ENCODE measurements at regions not wholly inside any gene's neighbourhood (a gene's known extent, or its start where the extent isn't known, plus 50 kb on each side); places are given as distances from the start of the nearest gene placed in this dataset.

GRCh38 chr5:105259581-105260217 lies 1697.1 kb upstream of the NUDT12 start:
- Histone ChIP-seq H3K9me3 (no peaks in the 10 kb centered on the region), H3K4me3 (no peak overlapping the region), H3K36me3 (no peaks in the 10 kb centered on the region), H4K20me1 (no peaks in the 10 kb centered on the region), H3K9ac (no peak overlapping the region), H3K27me3 (no peaks in the 10 kb centered on the region), H3K4me2 (no peak overlapping the region), H3K27ac (no peak overlapping the region), H3K4me1 (peaks cover 18% of the 10 kb centered on the region)
- TF ChIP-seq Cebpa-rat (IDR thresholded peaks at IDR 0.05): no peak

- no peak overlapping the region for H3K4me3 ChIP-seq
- H3K4me2 ChIP-seq: no peak overlapping the region
- H3K9me3 ChIP-seq: no peaks in the 10 kb centered on the region
- H4K20me1 ChIP-seq: no peaks in the 10 kb centered on the region
- H3K36me3 ChIP-seq: no peaks in the 10 kb centered on the region
- H3K27ac ChIP-seq: no peak overlapping the region
- H3K4me1 ChIP-seq: no peaks in the 10 kb centered on the region
- no peaks in the 10 kb centered on the region for H3K27me3 ChIP-seq
- no peak overlapping the region for H3K9ac ChIP-seq
- TF ChIP-seq Cebpa-rat (IDR thresholded peaks at IDR 0.05): no peak
These were observed 1676.0 kb upstream of the NUDT12 start for GRCh38 chr5:105238561-105238960.

GRCh38 chr5:105230516-105231157 lies 1668.0 kb upstream of the NUDT12 start:
- H3K27ac ChIP-seq: no peak overlapping the region
- no peak overlapping the region for H3K4me3 ChIP-seq
- no peaks in the 10 kb centered on the region for H3K36me3 ChIP-seq
- no peaks in the 10 kb centered on the region for H3K4me1 ChIP-seq
- no peak for TF ChIP-seq Cebpa-rat (IDR thresholded peaks at IDR 0.05)
- no peak overlapping the region for H3K4me2 ChIP-seq
- no peak overlapping the region for H3K9ac ChIP-seq
- no peaks in the 10 kb centered on the region for H3K9me3 ChIP-seq
- no peaks in the 10 kb centered on the region for H4K20me1 ChIP-seq
- H3K27me3 ChIP-seq: no peaks in the 10 kb centered on the region

- H3K4me2 ChIP-seq: no peak overlapping the region
- no peaks in the 10 kb centered on the region for H3K27me3 ChIP-seq
- H3K4me1 ChIP-seq: peaks cover 6% of the 10 kb centered on the region; the same call in 1 of the 2 replicates
- H3K9ac ChIP-seq: no peak overlapping the region
- no peak overlapping the region for H3K4me3 ChIP-seq
- no peaks in the 10 kb centered on the region for H4K20me1 ChIP-seq
- H3K27ac ChIP-seq: no peak overlapping the region
- no peaks in the 10 kb centered on the region for H3K9me3 ChIP-seq
- no peaks in the 10 kb centered on the region for H3K36me3 ChIP-seq
- no peak for TF ChIP-seq Cebpa-rat (IDR thresholded peaks at IDR 0.05)
These were observed 1655.4 kb upstream of the NUDT12 start for GRCh38 chr5:105218018-105218417.

GRCh38 chr5:105213078-105213477 lies 1650.5 kb upstream of the NUDT12 start:
- no peaks in the 10 kb centered on the region for H3K27me3 ChIP-seq

GRCh38 chr5:105207066-105207465 lies 1644.5 kb upstream of the NUDT12 start:
- H3K4me1 ChIP-seq: no peaks in the 10 kb centered on the region
- H3K9ac ChIP-seq: no peak overlapping the region
- no peaks in the 10 kb centered on the region for H3K36me3 ChIP-seq
- H4K20me1 ChIP-seq: no peaks in the 10 kb centered on the region
- no peaks in the 10 kb centered on the region for H3K9me3 ChIP-seq
- H3K4me3 ChIP-seq: no peak overlapping the region
- no peak overlapping the region for H3K27ac ChIP-seq
- H3K4me2 ChIP-seq: no peak overlapping the region
- no peaks in the 10 kb centered on the region for H3K27me3 ChIP-seq
- no peak for TF ChIP-seq Cebpa-rat (IDR thresholded peaks at IDR 0.05)

More at GRCh38 chr5:105213078-105213477, 1650.5 kb upstream of the NUDT12 start:
- Histone ChIP-seq H3K4me1 (no peaks in the 10 kb centered on the region), H4K20me1 (no peaks in the 10 kb centered on the region), H3K27ac (no peak overlapping the region), H3K36me3 (no peaks in the 10 kb centered on the region), H3K4me3 (no peak overlapping the region), H3K9ac (no peak overlapping the region), H3K9me3 (no peaks in the 10 kb centered on the region), H3K4me2 (no peak overlapping the region)
- no peak for TF ChIP-seq Cebpa-rat (IDR thresholded peaks at IDR 0.05)

- Histone ChIP-seq H3K27ac (no peak overlapping the region), H3K9ac (no peak overlapping the region), H3K27me3 (no peaks in the 10 kb centered on the region), H3K9me3 (no peaks in the 10 kb centered on the region), H3K4me3 (no peak overlapping the region), H3K36me3 (no peaks in the 10 kb centered on the region), H3K4me1 (no peaks in the 10 kb centered on the region), H4K20me1 (no peaks in the 10 kb centered on the region), H3K4me2 (no peak overlapping the region)
- TF ChIP-seq Cebpa-rat (IDR thresholded peaks at IDR 0.05): no peak
These were observed 1634.9 kb upstream of the NUDT12 start for GRCh38 chr5:105197531-105197930.

GRCh38 chr5:105195765-105196164 lies 1633.2 kb upstream of the NUDT12 start:
- no peak for TF ChIP-seq Cebpa-rat (IDR thresholded peaks at IDR 0.05)
- Histone ChIP-seq H3K4me1 (no peaks in the 10 kb centered on the region), H3K9ac (no peak overlapping the region), H4K20me1 (no peaks in the 10 kb centered on the region), H3K4me2 (no peak overlapping the region), H3K9me3 (no peaks in the 10 kb centered on the region), H3K4me3 (no peak overlapping the region), H3K27ac (no peak overlapping the region), H3K36me3 (no peaks in the 10 kb centered on the region), H3K27me3 (no peaks in the 10 kb centered on the region)

GRCh38 chr5:105172918-105173317 lies 1610.3 kb upstream of the NUDT12 start:
- no peak overlapping the region for H3K9ac ChIP-seq

GRCh38 chr5:105168806-105169205 lies 1606.2 kb upstream of the NUDT12 start:
- no peaks in the 10 kb centered on the region for H3K27me3 ChIP-seq
- TF ChIP-seq Cebpa-rat (IDR thresholded peaks at IDR 0.05): no peak
- H3K4me2 ChIP-seq: no peak overlapping the region

More at GRCh38 chr5:105172918-105173317, 1610.3 kb upstream of the NUDT12 start:
- no peaks in the 10 kb centered on the region for H3K36me3 ChIP-seq
- no peak for TF ChIP-seq Cebpa-rat (IDR thresholded peaks at IDR 0.05)
- no peak overlapping the region for H3K4me2 ChIP-seq
- no peak overlapping the region for H3K4me3 ChIP-seq
- H3K4me1 ChIP-seq: no peaks in the 10 kb centered on the region
- H3K27ac ChIP-seq: no peak overlapping the region
- H3K9me3 ChIP-seq: no peaks in the 10 kb centered on the region
- no peaks in the 10 kb centered on the region for H4K20me1 ChIP-seq
- no peaks in the 10 kb centered on the region for H3K27me3 ChIP-seq

More at GRCh38 chr5:105168806-105169205, 1606.2 kb upstream of the NUDT12 start:
- Histone ChIP-seq H3K4me3 (no peak overlapping the region), H3K9ac (no peak overlapping the region), H4K20me1 (no peaks in the 10 kb centered on the region), H3K27ac (no peak overlapping the region), H3K36me3 (no peaks in the 10 kb centered on the region), H3K9me3 (no peaks in the 10 kb centered on the region), H3K4me1 (no peaks in the 10 kb centered on the region)
